ENCODE measurements at regions not wholly inside any gene's neighbourhood (a gene's known extent, or its start where the extent isn't known, plus 50 kb on each side); places are given as distances from the start of the nearest gene placed in this dataset.

DNA sequence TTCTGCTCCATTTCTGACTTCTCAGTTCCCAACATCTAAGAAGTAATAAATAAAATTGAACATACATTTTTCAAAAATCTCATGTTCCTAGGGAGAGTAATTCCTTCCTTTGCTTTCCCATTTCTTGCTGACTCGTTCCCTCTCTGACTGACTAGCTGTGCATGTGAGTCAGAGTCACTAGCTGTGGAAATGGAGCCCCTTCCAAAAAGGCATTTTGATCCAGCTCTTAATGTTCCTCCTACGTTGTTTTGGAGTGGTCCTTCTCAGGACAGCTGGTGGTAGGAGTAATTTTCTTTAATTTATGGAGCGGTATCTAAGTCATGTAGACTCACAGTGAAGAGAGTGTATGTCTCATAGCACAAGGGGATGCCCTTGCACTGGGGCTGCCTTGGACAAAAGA, 460.2 kb downstream of the GADD45G start (continued):
- TF ChIP-seq BRCA1 (IDR thresholded peaks at IDR 0.05; ENCODE audit: low read depth, low read length) (no peak), ASH2L (IDR thresholded peaks at IDR 0.05; ENCODE audit: low read length) (no peak)

All from H1 (cell line).